ENCODE measurements at regions not wholly inside any gene's neighbourhood (a gene's known extent, or its start where the extent isn't known, plus 50 kb on each side); places are given as distances from the start of the nearest gene placed in this dataset.
"Not testable (repeated sequence)": the region's sequence is repeated elsewhere in the genome, so short reads cannot be mapped to it uniquely, and the experiment has no call there.

GRCh38 chr9:75687359-75687953 lies 203.0 kb upstream of the PCSK5 start:
- TF ChIP-seq, protein P1, sequence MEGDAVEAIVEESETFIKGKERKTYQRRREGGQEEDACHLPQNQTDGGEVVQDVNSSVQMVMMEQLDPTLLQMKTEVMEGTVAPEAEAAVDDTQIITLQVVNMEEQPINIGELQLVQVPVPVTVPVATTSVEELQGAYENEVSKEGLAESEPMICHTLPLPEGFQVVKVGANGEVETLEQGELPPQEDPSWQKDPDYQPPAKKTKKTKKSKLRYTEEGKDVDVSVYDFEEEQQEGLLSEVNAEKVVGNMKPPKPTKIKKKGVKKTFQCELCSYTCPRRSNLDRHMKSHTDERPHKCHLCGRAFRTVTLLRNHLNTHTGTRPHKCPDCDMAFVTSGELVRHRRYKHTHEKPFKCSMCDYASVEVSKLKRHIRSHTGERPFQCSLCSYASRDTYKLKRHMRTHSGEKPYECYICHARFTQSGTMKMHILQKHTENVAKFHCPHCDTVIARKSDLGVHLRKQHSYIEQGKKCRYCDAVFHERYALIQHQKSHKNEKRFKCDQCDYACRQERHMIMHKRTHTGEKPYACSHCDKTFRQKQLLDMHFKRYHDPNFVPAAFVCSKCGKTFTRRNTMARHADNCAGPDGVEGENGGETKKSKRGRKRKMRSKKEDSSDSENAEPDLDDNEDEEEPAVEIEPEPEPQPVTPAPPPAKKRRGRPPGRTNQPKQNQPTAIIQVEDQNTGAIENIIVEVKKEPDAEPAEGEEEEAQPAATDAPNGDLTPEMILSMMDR (IDR thresholded peaks at IDR 0.05; ENCODE audit: low read depth, low read length, missing control alignments) = no peak
- no peaks in the 10 kb centered on the region for H3K36me3 ChIP-seq (replicated peaks)
- no peak overlapping the region for H3K4me3 ChIP-seq (ENCODE audit: low read depth, low read length)
- H3K27me3 ChIP-seq (replicated peaks) = no peaks in the 10 kb centered on the region
- in situ Hi-C loops (cut with HindIII; ENCODE audit: low pct_ligation_motif_present, low sequenced_read_pairs) = no loop called here
- DNase-seq = no peak
- H3K27ac ChIP-seq = no peak overlapping the region

DNA sequence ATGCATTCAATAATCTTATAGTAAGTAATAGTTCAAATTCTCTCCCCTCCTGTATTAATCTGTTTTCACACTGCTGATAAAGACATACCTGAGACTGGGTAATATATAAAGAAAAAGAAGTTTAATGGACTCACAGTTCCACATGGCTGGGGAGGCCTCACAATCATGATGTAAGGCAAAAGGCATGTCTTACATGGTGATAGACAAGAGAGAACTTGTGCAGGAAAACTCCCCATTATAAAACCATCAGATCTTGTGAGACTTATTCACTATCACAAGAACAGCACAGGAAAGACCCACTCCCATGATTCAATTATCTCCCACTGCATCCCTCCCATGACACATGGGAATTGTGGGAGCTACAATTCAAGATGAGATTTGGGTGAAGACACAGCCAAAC lies 199.9 kb upstream of the PCSK5 start:
- H3K27me3 ChIP-seq (replicated peaks); H3K27ac ChIP-seq; DNase-seq; in situ Hi-C loops (cut with HindIII; ENCODE audit: low pct_ligation_motif_present, low sequenced_read_pairs); H3K4me3 ChIP-seq (ENCODE audit: low read depth, low read length); H3K36me3 ChIP-seq (replicated peaks): not testable (repeated sequence)

GRCh38 chr9:75691408-75691807 lies 199.1 kb upstream of the PCSK5 start:
- H3K36me3 ChIP-seq (replicated peaks) = no peaks in the 10 kb centered on the region

GRCh38 chr9:75692309-75692708 lies 198.2 kb upstream of the PCSK5 start:
- in situ Hi-C loops (cut with HindIII; ENCODE audit: low pct_ligation_motif_present, low sequenced_read_pairs) = no loop called here
- no peaks in the 10 kb centered on the region for H3K27me3 ChIP-seq (replicated peaks)
- H3K27ac ChIP-seq = no peak overlapping the region
- TF ChIP-seq, protein P1 (IDR thresholded peaks at IDR 0.05; ENCODE audit: low read depth, low read length, missing control alignments) = no peak
- H3K36me3 ChIP-seq (replicated peaks) = no peaks in the 10 kb centered on the region
- DNase-seq = no peak
- H3K4me3 ChIP-seq (ENCODE audit: low read depth, low read length) = no peak overlapping the region

More at GRCh38 chr9:75691408-75691807, 199.1 kb upstream of the PCSK5 start:
- DNase-seq = no peak
- Histone ChIP-seq H3K27ac (no peak overlapping the region), H3K27me3 (replicated peaks) (no peaks in the 10 kb centered on the region), H3K4me3 (ENCODE audit: low read depth, low read length) (no peak overlapping the region)
- TF ChIP-seq, protein P1 (IDR thresholded peaks at IDR 0.05; ENCODE audit: low read depth, low read length, missing control alignments) = no peak
- in situ Hi-C loops (cut with HindIII; ENCODE audit: low pct_ligation_motif_present, low sequenced_read_pairs) = no loop called here

GRCh38 chr9:75695921-75696320 lies 194.6 kb upstream of the PCSK5 start:
- DNase-seq = no peak
- Histone ChIP-seq H3K27me3 (replicated peaks) (no peaks in the 10 kb centered on the region), H3K36me3 (replicated peaks) (no peaks in the 10 kb centered on the region), H3K4me3 (ENCODE audit: low read depth, low read length) (no peak overlapping the region), H3K27ac (no peak overlapping the region)
- in situ Hi-C loops (cut with HindIII; ENCODE audit: low pct_ligation_motif_present, low sequenced_read_pairs) = no loop called here
- TF ChIP-seq, protein P1 (IDR thresholded peaks at IDR 0.05; ENCODE audit: low read depth, low read length, missing control alignments) = no peak

DNA sequence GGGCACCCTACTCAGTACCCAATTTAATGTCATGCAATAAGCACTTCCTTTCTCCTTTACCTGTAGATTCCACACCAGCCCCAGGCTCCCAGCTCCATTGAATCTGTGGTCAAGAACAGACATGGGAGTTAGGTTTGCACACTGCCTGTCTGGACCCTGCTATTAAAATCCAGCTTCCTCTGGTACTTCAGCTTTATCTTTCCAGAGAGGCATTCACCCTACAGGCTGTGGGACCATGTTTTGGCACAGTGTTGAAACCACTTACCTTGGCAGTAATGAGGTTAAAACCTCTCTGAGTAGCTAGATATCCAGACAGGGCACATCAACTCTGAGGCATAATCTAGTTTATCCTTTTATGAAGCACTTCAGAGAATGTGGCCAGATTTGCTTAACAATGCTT lies 191.5 kb upstream of the PCSK5 start:
- Histone ChIP-seq H3K4me3 (ENCODE audit: low read depth, low read length) (no peak overlapping the region), H3K27me3 (replicated peaks) (no peaks in the 10 kb centered on the region), H3K27ac (no peak overlapping the region), H3K36me3 (replicated peaks) (no peaks in the 10 kb centered on the region)
- TF ChIP-seq, protein P1 (IDR thresholded peaks at IDR 0.05; ENCODE audit: low read depth, low read length, missing control alignments) = no peak
- in situ Hi-C loops (cut with HindIII; ENCODE audit: low pct_ligation_motif_present, low sequenced_read_pairs) = no loop called here
- DNase-seq = no peak

Measured in brain microvascular endothelial cell (primary cell).